Activated CD4-positive, alpha-beta T cell treated with anti-CD3 and anti-CD28 coated beads for 36 hours (primary cell): ENCODE measurements at regions not wholly inside any gene's neighbourhood (a gene's known extent, or its start where the extent isn't known, plus 50 kb on each side); places are given as distances from the start of the nearest gene placed in this dataset.

Experiments used
- ATAC-seq: fragments of 200-7000 bp; cut with Tn5 transposase; one replicate; pipeline ENCODE4 v1.10.0; 2021; ENCODE audit warnings: mild to moderate bottlenecking, moderate library complexity
- CTCF ChIA-PET: fragments of 350-600 bp; sonication (Branson Sonifier 250); formaldehyde crosslinking; loops from one replicate; lab custom pipeline; 2021; ENCODE audit warnings: antibody characterized with exemption; lab: Charles Lee
- POLR2A ChIA-PET: fragments of 350-600 bp; sonication (Branson Sonifier 250); formaldehyde crosslinking; loops from one replicate; lab custom pipeline; 2021; ENCODE audit warnings: antibody characterized with exemption, inconsistent platforms; lab: Charles Lee
- DNase-seq: peaks from one replicate; pipeline ENCODE4 v3.0.0-alpha.2; 2020
- H3K27ac Mint-ChIP-seq: one replicate; pipeline ENCODE4 v1.8.0; 2021; ENCODE audit warnings: mixed read lengths
- H3K27me3 Mint-ChIP-seq: one replicate; pipeline ENCODE4 v1.8.0; 2021; ENCODE audit warnings: mixed read lengths
- H3K36me3 Mint-ChIP-seq: one replicate; pipeline ENCODE4 v1.8.0; 2021; ENCODE audit warnings: low read depth, mixed read lengths
- H3K4me1 Mint-ChIP-seq: one replicate; pipeline ENCODE4 v1.8.0; 2021; ENCODE audit warnings: mixed read lengths
- H3K4me3 Mint-ChIP-seq: one replicate; pipeline ENCODE4 v1.8.0; 2021; ENCODE audit warnings: mild to moderate bottlenecking, moderate library complexity, mixed read lengths
- H3K9me3 Mint-ChIP-seq: one replicate; pipeline ENCODE4 v1.8.0; 2021; ENCODE audit warnings: low read depth, mixed read lengths
- intact Hi-C, 2 experiments: fragments of 100-400 bp; cut with DNase I in 1 of 2; cut with micrococcal nuclease in 1 of 2; formaldehyde crosslinking; loops; one replicate each; pipeline versions ENCODE4 v1.14.2 to v1.15.1; 2022 to 2024; cut with DNase I, micrococcal nuclease

- ATAC-seq (peak; percentile 44), DNase-seq (peak; percentile 12)
- Mint-ChIP-seq H3K27ac (no peak overlapping the region), H3K27me3 (peaks cover 65% of the 10 kb centered on the region), H3K4me1 (peaks cover 37% of the 10 kb centered on the region), H3K9me3 (no peaks in the 10 kb centered on the region), H3K4me3 (no peak overlapping the region), H3K36me3 (no peaks in the 10 kb centered on the region)
- intact Hi-C loops: loop anchor here in 1 of 2 experiments (1.0 to 5.0 kb wide), 3 partner anchors 63 to 251 kb away; no protein-coding TSS in a partner anchor
- CTCF ChIA-PET: interaction anchor here (0.6 to 5.1 kb wide), 4 partner anchors 8 to 111 kb away, joined by 3 to 49 read pairs (median 3); no protein-coding TSS in a partner anchor
- POLR2A ChIA-PET: interaction anchor here (0.6 to 2.9 kb wide), 6 partner anchors 9 to 116 kb away, joined by 3 to 17 read pairs (median 6); no protein-coding TSS in a partner anchor
These were observed 103.2 kb upstream of the PRDM1 start for GRCh38 chr6:105982761-105983540.

GRCh38 chr6:105981888-105982358, 104.2 kb upstream of the PRDM1 start:
- Mint-ChIP-seq H3K27ac (peak overlapping the region; percentile 79), H3K36me3 (no peaks in the 10 kb centered on the region), H3K4me3 (peak overlapping the region; percentile 71), H3K4me1 (peaks cover 37% of the 10 kb centered on the region), H3K27me3 (peaks cover 57% of the 10 kb centered on the region), H3K9me3 (no peaks in the 10 kb centered on the region)
- POLR2A ChIA-PET: interaction anchor here (1.4 to 2.9 kb wide), 2 partner anchors 10 to 117 kb away, joined by 5 to 17 read pairs; no protein-coding TSS in a partner anchor
- DNase-seq: peak; percentile 12
- no peak for ATAC-seq
- intact Hi-C loops: loop anchor here (1.0 to 5.0 kb wide), 10 partner anchors 10 to 335 kb away; no protein-coding TSS in a partner anchor
- CTCF ChIA-PET: interaction anchor here (0.6 to 5.1 kb wide), 6 partner anchors 8 to 390 kb away, joined by 3 to 49 read pairs (median 3); partner anchors contain the start of gene PRDM1

GRCh38 chr6:105981002-105981887, 104.9 kb upstream of the PRDM1 start:
- peak overlapping the region; percentile 71 for H3K4me3 Mint-ChIP-seq
- ChIA-PET CTCF (interaction anchor here (0.6 to 5.1 kb wide), 6 partner anchors 9 to 390 kb away, joined by 3 to 49 read pairs (median 3); partner anchors contain the start of gene PRDM1), POLR2A (interaction anchor here (2.9 kb wide), 1 partner anchor 11 kb away, joined by 17 read pairs; no protein-coding TSS in a partner anchor)
- no peaks in the 10 kb centered on the region for H3K9me3 Mint-ChIP-seq
- H3K4me1 Mint-ChIP-seq: peaks cover 37% of the 10 kb centered on the region
- H3K36me3 Mint-ChIP-seq: no peaks in the 10 kb centered on the region
- intact Hi-C loops: loop anchor here (1.0 to 5.0 kb wide), 10 partner anchors 11 to 334 kb away; no protein-coding TSS in a partner anchor
- peaks cover 50% of the 10 kb centered on the region for H3K27me3 Mint-ChIP-seq
- peak overlapping the region; percentile 79 for H3K27ac Mint-ChIP-seq
- peak; percentile 66 for DNase-seq
- peak; percentile 67 for ATAC-seq

- CTCF ChIA-PET: interaction anchor here (0.6 kb wide), 1 partner anchor 46 kb away, joined by 3 read pairs; no protein-coding TSS in a partner anchor
- H3K27ac Mint-ChIP-seq: no peak overlapping the region
- H3K36me3 Mint-ChIP-seq: peaks cover 2% of the 10 kb centered on the region
- H3K27me3 Mint-ChIP-seq: peaks cover 38% of the 10 kb centered on the region
- POLR2A ChIA-PET: interaction anchor here (0.6 kb wide), 1 partner anchor 187 kb away, joined by 3 read pairs; no protein-coding TSS in a partner anchor
- H3K4me1 Mint-ChIP-seq: peaks cover 33% of the 10 kb centered on the region
- intact Hi-C loops: no loop called here
- H3K9me3 Mint-ChIP-seq: no peaks in the 10 kb centered on the region
- DNase-seq: no peak
- H3K4me3 Mint-ChIP-seq: no peak overlapping the region
- ATAC-seq: no peak
These were observed 107.2 kb upstream of the PRDM1 start for GRCh38 chr6:105978974-105979373.

- peaks cover 37% of the 10 kb centered on the region for H3K27me3 Mint-ChIP-seq
- CTCF ChIA-PET: no interaction called here
- no peak overlapping the region for H3K27ac Mint-ChIP-seq
- H3K4me3 Mint-ChIP-seq: no peak overlapping the region
- intact Hi-C loops: no loop called here
- H3K36me3 Mint-ChIP-seq: peaks cover 7% of the 10 kb centered on the region
- ATAC-seq (no peak), DNase-seq (no peak)
- peaks cover 8% of the 10 kb centered on the region for H3K9me3 Mint-ChIP-seq
- peaks cover 31% of the 10 kb centered on the region for H3K4me1 Mint-ChIP-seq
- POLR2A ChIA-PET: no interaction called here
These were observed 108.1 kb upstream of the PRDM1 start for GRCh38 chr6:105977934-105978504.

- ChIA-PET POLR2A (no interaction called here), CTCF (no interaction called here)
- Mint-ChIP-seq H3K27ac (no peak overlapping the region), H3K27me3 (peaks cover 25% of the 10 kb centered on the region), H3K4me3 (no peak overlapping the region), H3K9me3 (peaks cover 15% of the 10 kb centered on the region), H3K4me1 (peaks cover 13% of the 10 kb centered on the region), H3K36me3 (peaks cover 16% of the 10 kb centered on the region)
- DNase-seq (no peak), ATAC-seq (no peak)
- intact Hi-C loops: no loop called here
These were observed 111.2 kb upstream of the PRDM1 start for GRCh38 chr6:105974986-105975385.

GRCh38 chr6:105972440-105972839, 113.7 kb upstream of the PRDM1 start:
- Mint-ChIP-seq H3K36me3 (peaks cover 16% of the 10 kb centered on the region), H3K4me3 (no peak overlapping the region), H3K27ac (no peak overlapping the region), H3K4me1 (no peaks in the 10 kb centered on the region), H3K9me3 (peaks cover 26% of the 10 kb centered on the region), H3K27me3 (peaks cover 13% of the 10 kb centered on the region)
- CTCF ChIA-PET: no interaction called here
- intact Hi-C loops: no loop called here
- POLR2A ChIA-PET: no interaction called here
- DNase-seq (no peak), ATAC-seq (no peak)

- ATAC-seq (no peak), DNase-seq (no peak)
- Mint-ChIP-seq H3K4me1 (no peaks in the 10 kb centered on the region), H3K27ac (no peak overlapping the region), H3K36me3 (peaks cover 14% of the 10 kb centered on the region), H3K4me3 (no peak overlapping the region), H3K9me3 (peaks cover 26% of the 10 kb centered on the region), H3K27me3 (peaks cover 7% of the 10 kb centered on the region)
- ChIA-PET CTCF (interaction anchor here (0.6 kb wide), 1 partner anchor 397 kb away, joined by 3 read pairs; no protein-coding TSS in a partner anchor), POLR2A (interaction anchor here (0.5 kb wide), 1 partner anchor 44 kb away, joined by 3 read pairs; no protein-coding TSS in a partner anchor)
- intact Hi-C loops: no loop called here
These were observed 117.4 kb upstream of the PRDM1 start for GRCh38 chr6:105968603-105969333.

- Mint-ChIP-seq H3K9me3 (peaks cover 19% of the 10 kb centered on the region), H3K27ac (no peak overlapping the region), H3K27me3 (peaks cover 2% of the 10 kb centered on the region), H3K4me1 (no peaks in the 10 kb centered on the region), H3K4me3 (no peak overlapping the region), H3K36me3 (peaks cover 9% of the 10 kb centered on the region)
- CTCF ChIA-PET: interaction anchor here (0.6 kb wide), 1 partner anchor 397 kb away, joined by 3 read pairs; no protein-coding TSS in a partner anchor
- POLR2A ChIA-PET: interaction anchor here (0.5 kb wide), 1 partner anchor 44 kb away, joined by 3 read pairs; no protein-coding TSS in a partner anchor
- ATAC-seq (no peak), DNase-seq (no peak)
- intact Hi-C loops: no loop called here
These were observed 118.1 kb upstream of the PRDM1 start for GRCh38 chr6:105967917-105968602.
